ENCODE measurements at regions not wholly inside any gene's neighbourhood (a gene's known extent, or its start where the extent isn't known, plus 50 kb on each side); places are given as distances from the start of the nearest gene placed in this dataset.

GRCh38 chr1:181986907-181987305 lies 74.6 kb downstream of the ZNF648 start:
- TF ChIP-seq CTCF (IDR thresholded peaks at IDR 0.05 in 2 of 3, conservative IDR thresholded peaks at IDR 0.05 in 1 of 3; ENCODE audit: borderline replicate concordance in 1 of 3, insufficient read depth in 1 of 3, low read depth in 2 of 3, low read length in 2 of 3) (no peak), CEBPB (IDR thresholded peaks at IDR 0.05; ENCODE audit: low read depth) (no peak), REST (IDR thresholded peaks at IDR 0.05; ENCODE audit: low read depth) (no peak), EZH2 (IDR thresholded peaks at IDR 0.05) (no peak), POLR2AphosphoS5 (IDR thresholded peaks at IDR 0.05; ENCODE audit: low read depth, low read length) (no peak), EGR1 (IDR thresholded peaks at IDR 0.05; ENCODE audit: low read depth) (no peak)
